ENCODE measurements at regions not wholly inside any gene's neighbourhood (a gene's known extent, or its start where the extent isn't known, plus 50 kb on each side); places are given as distances from the start of the nearest gene placed in this dataset.

- Histone ChIP-seq H3K4me1 (ENCODE audit: insufficient read depth, low read length) (no peaks in the 10 kb centered on the region), H3K27me3 (ENCODE audit: insufficient read depth, low read length) (no peaks in the 10 kb centered on the region), H3K4me3 (ENCODE audit: low read length) (no peak overlapping the region), H3K9me3 (ENCODE audit: low read depth, low read length) (no peaks in the 10 kb centered on the region)
Observed at GRCh38 chr6:9610620-9611415, 804.1 kb downstream of the TFAP2A start.

DNA sequence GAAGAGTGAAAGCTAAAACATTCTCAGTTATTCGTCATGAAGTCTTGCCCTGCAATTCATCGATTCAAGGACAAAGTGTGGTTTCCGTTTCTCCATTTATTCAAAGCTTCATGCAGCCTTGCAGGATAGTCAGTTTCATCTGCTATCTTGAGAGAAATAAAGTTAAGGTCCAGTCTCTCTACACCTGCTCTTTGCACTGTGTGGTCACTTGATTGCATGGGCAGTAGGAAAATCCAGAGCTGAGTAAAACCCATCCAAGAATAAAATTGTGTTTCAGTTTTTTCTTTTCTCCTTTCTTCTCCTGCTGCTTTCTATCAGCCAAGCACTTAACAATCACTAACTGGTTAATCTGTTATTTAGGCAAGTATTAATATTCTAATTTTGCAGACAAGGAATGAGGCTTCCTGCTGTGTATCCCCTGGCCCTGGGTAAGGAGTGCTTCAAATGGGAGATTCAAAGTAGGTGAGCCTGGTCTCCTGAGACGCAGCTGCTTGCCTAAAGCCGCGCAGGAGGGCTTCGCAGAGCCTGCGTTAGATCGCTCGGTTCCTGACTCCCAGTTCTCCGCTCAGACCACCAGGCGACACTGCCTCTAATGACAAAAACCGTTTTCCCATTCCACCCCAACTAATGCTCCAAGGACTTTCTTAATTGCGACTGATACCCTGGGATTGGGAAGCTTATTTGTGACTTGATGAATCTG lies 808.3 kb downstream of the TFAP2A start:
- H3K4me1 ChIP-seq (ENCODE audit: insufficient read depth, low read length): no peaks in the 10 kb centered on the region
- no peaks in the 10 kb centered on the region for H3K9me3 ChIP-seq (ENCODE audit: low read depth, low read length)
- no peak overlapping the region for H3K4me3 ChIP-seq (ENCODE audit: low read length)
- no peaks in the 10 kb centered on the region for H3K27me3 ChIP-seq (ENCODE audit: insufficient read depth, low read length)

GRCh38 chr6:9594746-9595145 lies 820.1 kb downstream of the TFAP2A start:
- H3K27me3 ChIP-seq (ENCODE audit: insufficient read depth, low read length): no peaks in the 10 kb centered on the region
- H3K4me3 ChIP-seq (ENCODE audit: low read length): no peak overlapping the region
- no peaks in the 10 kb centered on the region for H3K9me3 ChIP-seq (ENCODE audit: low read depth, low read length)
- no peaks in the 10 kb centered on the region for H3K4me1 ChIP-seq (ENCODE audit: insufficient read depth, low read length)

- Histone ChIP-seq H3K4me1 (ENCODE audit: insufficient read depth, low read length) (no peaks in the 10 kb centered on the region), H3K9me3 (ENCODE audit: low read depth, low read length) (no peaks in the 10 kb centered on the region), H3K4me3 (ENCODE audit: low read length) (no peak overlapping the region), H3K27me3 (ENCODE audit: insufficient read depth, low read length) (no peaks in the 10 kb centered on the region)
Observed at GRCh38 chr6:9593554-9593953, 821.3 kb downstream of the TFAP2A start.

- Histone ChIP-seq H3K4me1 (ENCODE audit: insufficient read depth, low read length) (no peaks in the 10 kb centered on the region), H3K27me3 (ENCODE audit: insufficient read depth, low read length) (no peaks in the 10 kb centered on the region), H3K4me3 (ENCODE audit: low read length) (no peak overlapping the region), H3K9me3 (ENCODE audit: low read depth, low read length) (no peaks in the 10 kb centered on the region)
Observed at GRCh38 chr6:9583753-9584352, 831.0 kb downstream of the TFAP2A start.

GRCh38 chr6:9581155-9581554 lies 833.7 kb downstream of the TFAP2A start:
- Histone ChIP-seq H3K27me3 (ENCODE audit: insufficient read depth, low read length) (no peaks in the 10 kb centered on the region), H3K9me3 (ENCODE audit: low read depth, low read length) (no peaks in the 10 kb centered on the region), H3K4me1 (ENCODE audit: insufficient read depth, low read length) (no peaks in the 10 kb centered on the region), H3K4me3 (ENCODE audit: low read length) (no peak overlapping the region)

DNA sequence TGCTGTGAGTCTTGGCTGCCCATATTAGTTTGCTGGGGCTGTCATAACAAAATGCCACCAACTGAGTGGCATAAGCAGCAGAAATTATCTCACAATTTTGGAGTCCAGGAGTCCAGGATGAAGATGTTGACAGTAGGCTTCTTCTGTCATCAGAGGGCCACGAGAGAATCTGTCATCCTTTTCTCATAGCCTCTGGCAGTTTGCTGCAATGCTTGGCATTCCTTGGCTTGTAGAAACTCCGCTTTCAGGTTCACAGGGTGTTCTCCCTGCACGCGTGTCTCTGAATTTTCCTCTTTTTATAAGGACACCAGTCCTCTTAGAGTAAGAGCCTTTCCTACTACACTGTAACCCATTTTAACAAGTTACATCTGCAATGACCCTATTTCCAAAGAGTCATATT lies 838.4 kb downstream of the TFAP2A start:
- Histone ChIP-seq H3K4me1 (ENCODE audit: insufficient read depth, low read length) (no peaks in the 10 kb centered on the region), H3K9me3 (ENCODE audit: low read depth, low read length) (no peaks in the 10 kb centered on the region), H3K27me3 (ENCODE audit: insufficient read depth, low read length) (no peaks in the 10 kb centered on the region), H3K4me3 (ENCODE audit: low read length) (no peak overlapping the region)

- H3K9me3 ChIP-seq (ENCODE audit: low read depth, low read length): no peaks in the 10 kb centered on the region
- H3K4me1 ChIP-seq (ENCODE audit: insufficient read depth, low read length): no peaks in the 10 kb centered on the region
- H3K4me3 ChIP-seq (ENCODE audit: low read length): no peak overlapping the region
- H3K27me3 ChIP-seq (ENCODE audit: insufficient read depth, low read length): no peaks in the 10 kb centered on the region
Observed at GRCh38 chr6:9566096-9566495, 848.8 kb downstream of the TFAP2A start.

DNA sequence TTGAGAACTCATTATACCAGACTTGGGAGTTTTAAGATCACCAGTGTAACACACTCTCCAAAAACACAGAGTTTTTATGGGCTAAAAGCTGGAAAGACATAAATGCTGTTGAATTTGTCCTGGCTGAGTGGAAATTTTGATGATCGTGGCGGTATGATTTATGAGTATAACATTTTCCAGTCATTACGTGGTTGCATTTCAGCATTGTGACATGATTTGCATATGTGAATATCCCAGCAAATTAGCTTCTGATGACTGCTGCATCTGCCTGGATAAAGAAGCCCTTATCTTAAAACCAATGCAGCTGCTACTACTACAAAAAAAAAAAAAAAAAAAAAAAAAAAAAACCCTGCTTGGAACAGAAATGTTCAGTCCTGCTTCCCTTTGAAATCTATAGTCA lies 850.9 kb downstream of the TFAP2A start:
- Histone ChIP-seq H3K27me3 (ENCODE audit: insufficient read depth, low read length) (no peaks in the 10 kb centered on the region), H3K4me3 (ENCODE audit: low read length) (no peak overlapping the region), H3K4me1 (ENCODE audit: insufficient read depth, low read length) (no peaks in the 10 kb centered on the region), H3K9me3 (ENCODE audit: low read depth, low read length) (no peaks in the 10 kb centered on the region)

DNA sequence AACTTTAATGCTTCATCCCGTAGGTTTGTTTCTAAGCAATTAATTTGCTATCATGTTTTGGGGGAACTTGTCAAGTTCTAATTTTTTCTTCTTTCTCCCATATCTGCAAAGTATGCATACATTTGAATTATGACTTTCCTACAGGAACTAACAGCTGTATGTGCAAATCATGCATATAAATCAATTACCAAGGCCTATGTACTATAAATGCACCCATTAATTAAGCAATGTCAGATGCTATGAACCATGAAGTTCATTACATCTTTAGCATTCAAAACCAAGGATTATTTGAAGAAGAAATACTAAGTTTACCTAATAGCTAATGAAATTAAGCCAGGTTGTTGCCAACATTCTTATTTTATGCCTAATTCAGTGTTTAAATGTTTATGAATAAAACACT lies 851.3 kb downstream of the TFAP2A start:
- no peaks in the 10 kb centered on the region for H3K9me3 ChIP-seq (ENCODE audit: low read depth, low read length)

GRCh38 chr6:9554806-9555205 lies 860.1 kb downstream of the TFAP2A start:
- Histone ChIP-seq H3K27me3 (ENCODE audit: insufficient read depth, low read length) (no peaks in the 10 kb centered on the region), H3K4me1 (ENCODE audit: insufficient read depth, low read length) (no peaks in the 10 kb centered on the region), H3K4me3 (ENCODE audit: low read length) (no peak overlapping the region), H3K9me3 (ENCODE audit: low read depth, low read length) (no peaks in the 10 kb centered on the region)

More for the DNA sequence above, 851.3 kb downstream of the TFAP2A start:
- Histone ChIP-seq H3K4me3 (ENCODE audit: low read length) (no peak overlapping the region), H3K27me3 (ENCODE audit: insufficient read depth, low read length) (no peaks in the 10 kb centered on the region), H3K4me1 (ENCODE audit: insufficient read depth, low read length) (no peaks in the 10 kb centered on the region)

DNA sequence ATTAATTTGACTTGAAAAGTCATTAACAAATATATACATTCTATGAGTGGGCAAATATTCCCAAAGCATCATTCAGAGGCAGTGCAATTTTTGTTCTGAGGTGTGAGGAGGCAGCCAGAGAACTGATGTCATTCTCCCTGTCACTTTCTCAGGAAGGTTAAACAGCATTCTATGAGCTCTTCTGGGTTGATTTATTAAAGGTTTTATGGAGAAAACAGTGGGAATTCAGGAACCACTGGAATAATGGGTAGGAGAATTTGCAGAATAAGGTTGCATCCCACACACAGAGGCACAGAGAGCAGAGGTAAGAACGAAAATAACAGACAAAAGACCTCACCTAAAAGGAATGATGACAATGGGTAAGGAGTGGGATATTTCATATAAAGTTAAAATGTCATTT lies 860.6 kb downstream of the TFAP2A start:
- H3K4me1 ChIP-seq (ENCODE audit: insufficient read depth, low read length): no peaks in the 10 kb centered on the region
- no peak overlapping the region for H3K4me3 ChIP-seq (ENCODE audit: low read length)

GRCh38 chr6:9553002-9553401 lies 861.9 kb downstream of the TFAP2A start:
- Histone ChIP-seq H3K9me3 (ENCODE audit: low read depth, low read length) (no peaks in the 10 kb centered on the region), H3K27me3 (ENCODE audit: insufficient read depth, low read length) (no peaks in the 10 kb centered on the region), H3K4me1 (ENCODE audit: insufficient read depth, low read length) (no peaks in the 10 kb centered on the region), H3K4me3 (ENCODE audit: low read length) (no peak overlapping the region)

More for the DNA sequence above, 860.6 kb downstream of the TFAP2A start:
- Histone ChIP-seq H3K9me3 (ENCODE audit: low read depth, low read length) (no peaks in the 10 kb centered on the region), H3K27me3 (ENCODE audit: insufficient read depth, low read length) (no peaks in the 10 kb centered on the region)

DNA sequence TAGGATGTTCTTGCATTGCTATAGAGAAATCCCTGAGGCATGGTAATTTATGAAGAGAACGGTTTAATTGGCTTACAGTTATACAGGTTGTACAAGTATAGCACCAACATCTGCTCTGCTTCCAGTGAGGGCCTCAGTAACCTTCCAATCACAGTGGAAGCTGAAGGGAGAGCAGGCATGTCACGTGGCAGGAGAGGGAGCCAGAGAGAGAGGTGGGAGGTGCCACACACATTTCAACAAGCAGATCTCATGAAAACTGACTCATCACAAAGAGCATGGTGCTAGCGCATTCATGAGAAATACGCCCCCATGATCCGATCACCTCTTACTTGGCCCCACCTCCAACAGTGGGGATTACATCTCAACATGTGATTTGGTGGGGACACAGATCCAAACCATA lies 871.2 kb downstream of the TFAP2A start:
- Histone ChIP-seq H3K4me3 (ENCODE audit: low read length) (no peak overlapping the region), H3K9me3 (ENCODE audit: low read depth, low read length) (peaks cover 5% of the 10 kb centered on the region), H3K4me1 (ENCODE audit: insufficient read depth, low read length) (no peaks in the 10 kb centered on the region), H3K27me3 (ENCODE audit: insufficient read depth, low read length) (no peaks in the 10 kb centered on the region)

GRCh38 chr6:9540534-9541126 lies 874.2 kb downstream of the TFAP2A start:
- H3K4me1 ChIP-seq (ENCODE audit: insufficient read depth, low read length): no peaks in the 10 kb centered on the region
- peaks cover 5% of the 10 kb centered on the region for H3K9me3 ChIP-seq (ENCODE audit: low read depth, low read length)
- H3K4me3 ChIP-seq (ENCODE audit: low read length): no peak overlapping the region

More at GRCh38 chr6:9540534-9541126, 874.2 kb downstream of the TFAP2A start:
- H3K27me3 ChIP-seq (ENCODE audit: insufficient read depth, low read length): no peaks in the 10 kb centered on the region
